ENCODE measurements at regions not wholly inside any gene's neighbourhood (a gene's known extent, or its start where the extent isn't known, plus 50 kb on each side); places are given as distances from the start of the nearest gene placed in this dataset.

- DNase-seq (ENCODE audit: low read depth in 4 of 4, low spot score in 3 of 4): no peak
Measured at GRCh38 chr21:28671549-28672195, 321.0 kb downstream of the LTN1 start.

- no peak for DNase-seq (ENCODE audit: low read depth in 4 of 4, low spot score in 3 of 4)
Measured at GRCh38 chr21:28669971-28670653, 322.6 kb downstream of the LTN1 start.

GRCh38 chr21:28669321-28669720 is 323.4 kb downstream of the LTN1 start:
- no peak for DNase-seq (ENCODE audit: low read depth in 4 of 4, low spot score in 3 of 4)

GRCh38 chr21:28663754-28664153 is 328.9 kb downstream of the LTN1 start:
- DNase-seq (ENCODE audit: low read depth in 4 of 4, low spot score in 3 of 4): no peak

GRCh38 chr21:28663111-28663693 is 329.5 kb downstream of the LTN1 start:
- no peak for DNase-seq (ENCODE audit: low read depth in 4 of 4, low spot score in 3 of 4)

- no peak for DNase-seq (ENCODE audit: low read depth in 4 of 4, low spot score in 3 of 4)
Measured at GRCh38 chr21:28657566-28657965, 335.1 kb downstream of the LTN1 start.

- DNase-seq (ENCODE audit: low read depth in 4 of 4, low spot score in 3 of 4): no peak
Measured at GRCh38 chr21:28655471-28655870, 337.2 kb downstream of the LTN1 start.

- DNase-seq (ENCODE audit: low read depth in 4 of 4, low spot score in 3 of 4): no peak
Measured at GRCh38 chr21:28654406-28654805, 338.3 kb downstream of the LTN1 start.

GRCh38 chr21:28644762-28645161 is 347.9 kb downstream of the LTN1 start:
- no peak for DNase-seq (ENCODE audit: low read depth in 4 of 4, low spot score in 3 of 4)

- DNase-seq (ENCODE audit: low read depth in 4 of 4, low spot score in 3 of 4): no peak
Measured at GRCh38 chr21:28642891-28643290, 349.8 kb downstream of the LTN1 start.

- no peak for DNase-seq (ENCODE audit: low read depth in 4 of 4, low spot score in 3 of 4)
Measured at GRCh38 chr21:28641731-28642130, 350.9 kb downstream of the LTN1 start.

GRCh38 chr21:28640326-28640725 is 352.4 kb downstream of the LTN1 start:
- no peak for DNase-seq (ENCODE audit: low read depth in 4 of 4, low spot score in 3 of 4)

GRCh38 chr21:28639737-28640136 is 352.9 kb downstream of the LTN1 start:
- no peak for DNase-seq (ENCODE audit: low read depth in 4 of 4, low spot score in 3 of 4)

- DNase-seq (ENCODE audit: low read depth in 4 of 4, low spot score in 3 of 4): no peak
Measured at GRCh38 chr21:28636752-28637691, 355.7 kb downstream of the LTN1 start.

- no peak for DNase-seq (ENCODE audit: low read depth in 4 of 4, low spot score in 3 of 4)
Measured at GRCh38 chr21:28635541-28635940, 357.1 kb downstream of the LTN1 start.

- no peak for DNase-seq (ENCODE audit: low read depth in 4 of 4, low spot score in 3 of 4)
Measured at GRCh38 chr21:28633839-28634555, 358.7 kb downstream of the LTN1 start.

- no peak for DNase-seq (ENCODE audit: low read depth in 4 of 4, low spot score in 3 of 4)
Measured at GRCh38 chr21:28632755-28633408, 359.8 kb downstream of the LTN1 start.

- no peak for DNase-seq (ENCODE audit: low read depth in 4 of 4, low spot score in 3 of 4)
Measured at GRCh38 chr21:28627691-28628090, 365.0 kb downstream of the LTN1 start.

- no peak for DNase-seq (ENCODE audit: low read depth in 4 of 4, low spot score in 3 of 4)
Measured at GRCh38 chr21:28627261-28627660, 365.4 kb downstream of the LTN1 start.

GRCh38 chr21:28624626-28625025 is 368.1 kb downstream of the LTN1 start:
- no peak for DNase-seq (ENCODE audit: low read depth in 4 of 4, low spot score in 3 of 4)
